Spleen (tissue), 7 donors: ENCODE measurements at regions not wholly inside any gene's neighbourhood (a gene's known extent, or its start where the extent isn't known, plus 50 kb on each side); places are given as distances from the start of the nearest gene placed in this dataset.

Source experiments
- POLR2A ChIP-seq, 3 donors: fragments of 450-650 bp; IDR thresholded peaks; one replicate each; pipeline ENCODE4 v1.5.1; 2017; ENCODE audit warnings: antibody characterized with exemption in 3 of 3, mild to moderate bottlenecking in 1 of 3
- POLR2AphosphoS5 ChIP-seq, 3 donors: sonication (generic); formaldehyde crosslinking; IDR thresholded peaks; one replicate each; pipeline ENCODE4 v1.5.1; 2017; ENCODE audit warnings: antibody characterized with exemption in 3 of 3
- TF ChIP-seq, protein P1 (sequence below), 11 experiments: fragments of 200-600 bp in 7 of 11; fragments of 450-650 bp in 4 of 11; sonication (generic) in 4 of 11; IDR thresholded peaks in 8 of 11; conservative IDR thresholded peaks in 3 of 11; 1 replicate in 7 of 11; 2 replicates in 4 of 11; pipeline versions ENCODE4 v1.4.0 to v1.8.0; 2016 to 2021; ENCODE audit warnings: antibody characterized with exemption in 11 of 11, inconsistent platforms in 4 of 11, mild to moderate bottlenecking in 1 of 11
- donor health status: DM: no; HTN: no; CAD: no; lungs with moderate emphysema.
- donor health status: DM: no; HTN: no; CAD: no.
- donor health status: DM: no; HTN: no; CAD: no.

DNA sequence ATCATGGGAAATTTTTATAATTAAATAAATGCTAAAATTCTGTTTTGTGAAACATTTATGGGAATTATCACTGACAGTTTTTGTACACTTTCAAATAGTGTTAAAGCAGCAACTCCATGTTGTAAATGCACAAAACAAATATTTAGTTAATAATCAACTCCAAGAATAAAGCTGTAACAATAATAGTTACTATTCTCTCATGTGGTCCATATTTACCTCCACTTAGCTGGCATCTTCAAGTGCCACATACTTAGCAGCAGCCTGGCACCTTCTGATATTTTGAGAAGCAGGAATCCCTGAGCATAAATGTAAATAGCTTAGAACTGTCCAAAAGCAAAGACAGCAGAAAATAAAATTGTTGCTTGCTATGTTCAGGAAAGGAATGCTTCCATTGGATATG, 154.3 kb downstream of the KDM5D start:
- TF ChIP-seq, protein P1, sequence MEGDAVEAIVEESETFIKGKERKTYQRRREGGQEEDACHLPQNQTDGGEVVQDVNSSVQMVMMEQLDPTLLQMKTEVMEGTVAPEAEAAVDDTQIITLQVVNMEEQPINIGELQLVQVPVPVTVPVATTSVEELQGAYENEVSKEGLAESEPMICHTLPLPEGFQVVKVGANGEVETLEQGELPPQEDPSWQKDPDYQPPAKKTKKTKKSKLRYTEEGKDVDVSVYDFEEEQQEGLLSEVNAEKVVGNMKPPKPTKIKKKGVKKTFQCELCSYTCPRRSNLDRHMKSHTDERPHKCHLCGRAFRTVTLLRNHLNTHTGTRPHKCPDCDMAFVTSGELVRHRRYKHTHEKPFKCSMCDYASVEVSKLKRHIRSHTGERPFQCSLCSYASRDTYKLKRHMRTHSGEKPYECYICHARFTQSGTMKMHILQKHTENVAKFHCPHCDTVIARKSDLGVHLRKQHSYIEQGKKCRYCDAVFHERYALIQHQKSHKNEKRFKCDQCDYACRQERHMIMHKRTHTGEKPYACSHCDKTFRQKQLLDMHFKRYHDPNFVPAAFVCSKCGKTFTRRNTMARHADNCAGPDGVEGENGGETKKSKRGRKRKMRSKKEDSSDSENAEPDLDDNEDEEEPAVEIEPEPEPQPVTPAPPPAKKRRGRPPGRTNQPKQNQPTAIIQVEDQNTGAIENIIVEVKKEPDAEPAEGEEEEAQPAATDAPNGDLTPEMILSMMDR (IDR thresholded peaks at IDR 0.05 in 8 of 11, conservative IDR thresholded peaks at IDR 0.05 in 3 of 11) = no peak
- TF ChIP-seq POLR2AphosphoS5 (IDR thresholded peaks at IDR 0.05) = no peak
- TF ChIP-seq POLR2A (IDR thresholded peaks at IDR 0.05) = no peak
